GM18867 (cell line): ENCODE measurements at regions not wholly inside any gene's neighbourhood (a gene's known extent, or its start where the extent isn't known, plus 50 kb on each side); places are given as distances from the start of the nearest gene placed in this dataset.

ENCODE experiments used
- ATAC-seq: cut with Tn5 transposase; IDR thresholded peaks from one replicate; pipeline ENCODE4 v1.9.1; 2021; ENCODE audit warnings: mild to moderate bottlenecking, moderate library complexity; ENCODE audit not compliant: unreplicated experiment

- ATAC-seq: no peak
Measured at GRCh38 chr13:108018371-108018870, 196.9 kb downstream of the LIG4 start.

GRCh38 chr13:108006619-108007018 is 208.7 kb downstream of the LIG4 start:
- ATAC-seq: no peak

- no peak for ATAC-seq
Measured at GRCh38 chr13:108005231-108005630, 210.1 kb downstream of the LIG4 start.

GRCh38 chr13:108003626-108004025 is 211.7 kb downstream of the LIG4 start:
- ATAC-seq: no peak

GRCh38 chr13:108000998-108001397 is 214.3 kb downstream of the LIG4 start:
- no peak for ATAC-seq

GRCh38 chr13:107999751-108000150 is 215.6 kb downstream of the LIG4 start:
- ATAC-seq: no peak

- ATAC-seq: no peak
Measured at GRCh38 chr13:107994137-107994536, 221.2 kb downstream of the LIG4 start.

GRCh38 chr13:107993239-107993949 is 221.9 kb downstream of the LIG4 start:
- ATAC-seq: no peak

GRCh38 chr13:107992542-107992941 is 222.8 kb downstream of the LIG4 start:
- no peak for ATAC-seq

- no peak for ATAC-seq
Measured at GRCh38 chr13:107977071-107977574, 238.2 kb downstream of the LIG4 start.

GRCh38 chr13:107976628-107977027 is 238.7 kb downstream of the LIG4 start:
- no peak for ATAC-seq

- ATAC-seq: no peak
Measured at GRCh38 chr13:107974409-107974808, 240.9 kb downstream of the LIG4 start.

- no peak for ATAC-seq
Measured at GRCh38 chr13:107969546-107969945, 245.8 kb downstream of the LIG4 start.

GRCh38 chr13:107968470-107968869 is 246.9 kb downstream of the LIG4 start:
- ATAC-seq: no peak

GRCh38 chr13:107964395-107964794 is 250.9 kb downstream of the LIG4 start:
- no peak for ATAC-seq

- ATAC-seq: no peak
Measured at GRCh38 chr13:107961849-107962608, 253.3 kb downstream of the LIG4 start.

- no peak for ATAC-seq
Measured at GRCh38 chr13:107960301-107960700, 255.0 kb downstream of the LIG4 start.

GRCh38 chr13:107956889-107957288 is 258.4 kb downstream of the LIG4 start:
- ATAC-seq: no peak

GRCh38 chr13:107942030-107942617 is 273.2 kb downstream of the LIG4 start:
- ATAC-seq: no peak

- ATAC-seq: no peak
Measured at GRCh38 chr13:107941345-107942029, 273.8 kb downstream of the LIG4 start.

- ATAC-seq: no peak
Measured at GRCh38 chr13:107937848-107938247, 277.5 kb downstream of the LIG4 start.
